HG02798 (cell line): ENCODE measurements at regions not wholly inside any gene's neighbourhood (a gene's known extent, or its start where the extent isn't known, plus 50 kb on each side); places are given as distances from the start of the nearest gene placed in this dataset.

Experiments
- ATAC-seq: cut with Tn5 transposase; IDR thresholded peaks from one replicate; pipeline ENCODE4 v1.9.1; 2021; ENCODE audit warnings: mild to moderate bottlenecking; ENCODE audit not compliant: unreplicated experiment, poor library complexity

DNA sequence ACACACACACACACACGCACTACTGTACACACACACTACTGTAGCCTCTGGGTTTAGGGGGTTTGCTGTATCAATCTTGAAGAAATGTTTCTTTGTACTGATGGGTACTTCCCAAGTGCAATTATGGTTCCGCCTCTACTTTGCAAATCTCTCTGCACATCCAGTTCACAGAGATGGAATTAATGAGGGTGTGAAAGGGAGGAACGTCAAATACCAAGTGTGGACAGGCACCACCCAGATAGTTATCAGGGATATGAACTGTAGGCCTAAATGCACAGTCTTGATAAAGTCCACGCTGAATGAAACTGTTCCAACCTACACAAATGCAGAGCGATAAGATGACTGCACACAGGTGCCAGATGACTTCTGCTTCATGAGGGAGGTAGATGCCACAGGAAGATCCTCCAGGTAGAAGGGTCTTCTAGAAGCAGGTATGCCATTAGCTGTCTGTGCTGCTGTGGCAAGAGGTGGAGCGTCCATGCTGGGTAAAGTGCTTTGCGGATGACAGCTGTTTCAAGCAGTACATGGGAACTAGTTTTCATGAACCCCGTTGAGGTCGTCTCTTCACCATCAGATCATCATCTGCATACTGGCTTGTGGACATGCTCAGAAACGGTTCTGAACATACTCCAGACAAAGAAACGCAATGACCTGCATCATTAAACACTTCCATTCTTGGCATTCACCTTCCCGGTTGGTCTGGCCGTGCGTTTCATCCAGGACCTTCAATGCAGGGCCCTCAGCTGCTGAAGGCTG, 314.3 kb upstream of the RTL1 start:
- no peak for ATAC-seq

DNA sequence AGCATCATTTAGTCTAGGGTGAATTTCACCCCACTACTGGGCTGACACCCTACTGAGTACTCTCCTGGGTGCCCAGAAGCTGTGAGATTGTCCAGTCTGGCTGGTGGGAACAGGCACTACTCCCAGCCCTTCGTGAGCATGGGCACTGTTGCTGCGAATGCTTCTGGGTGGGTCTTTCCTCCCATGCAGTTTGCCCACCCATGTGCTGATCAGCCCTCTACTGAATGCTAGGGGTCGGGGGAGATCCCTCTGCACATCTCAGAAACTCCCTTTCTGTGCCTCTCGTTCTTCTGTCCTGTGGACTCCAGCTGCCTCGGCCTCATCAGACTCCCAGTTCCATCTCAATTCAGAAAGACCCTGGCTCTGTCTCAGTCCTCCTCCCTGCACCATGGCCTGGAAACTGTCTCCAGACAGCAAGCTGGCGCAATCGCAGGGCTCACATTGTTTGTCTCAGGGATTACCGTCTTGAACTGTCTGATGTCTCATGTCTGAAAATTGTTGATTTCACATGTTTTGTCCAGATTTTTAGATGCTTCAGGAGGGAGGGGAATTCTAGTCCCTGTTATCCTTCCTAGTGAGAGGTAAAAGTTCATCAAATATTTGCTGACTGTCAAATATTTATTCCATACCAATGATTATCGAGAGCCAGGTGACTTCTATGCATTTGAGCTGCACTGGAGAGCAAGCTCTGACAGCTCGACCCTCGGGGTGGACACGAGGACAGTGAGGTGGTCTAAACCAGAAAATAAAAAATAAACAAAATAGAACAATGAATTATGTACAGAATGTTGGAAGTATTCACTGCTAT, 316.6 kb upstream of the RTL1 start:
- ATAC-seq = no peak

DNA sequence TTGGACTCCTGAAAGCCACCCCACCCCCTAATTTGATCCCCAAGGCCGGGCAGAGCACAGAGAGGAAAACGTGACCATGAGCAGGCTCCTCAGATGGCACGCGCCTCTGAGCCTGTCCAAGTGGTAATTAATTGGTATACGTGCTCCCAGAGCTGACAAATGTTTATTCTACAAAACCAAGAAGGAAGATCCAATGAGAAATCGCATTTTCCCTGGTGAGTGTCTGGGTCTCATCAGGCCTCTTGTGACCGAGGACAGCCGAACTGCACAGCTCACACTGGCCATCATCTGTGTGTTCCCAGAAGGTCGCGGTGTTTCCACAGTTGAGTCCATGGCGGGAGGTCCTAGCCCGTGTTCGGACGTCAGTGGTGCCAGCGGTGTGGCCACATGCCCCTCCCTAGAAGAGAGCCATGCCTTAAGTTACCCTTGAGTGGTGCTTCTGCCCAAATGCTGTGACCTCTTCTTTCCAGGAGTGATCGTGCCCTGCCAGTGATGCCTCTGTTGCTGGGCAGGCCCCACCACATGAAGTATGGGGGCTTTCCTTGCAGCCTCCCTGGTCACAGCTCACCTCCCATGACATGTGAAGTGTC, 317.5 kb upstream of the RTL1 start:
- ATAC-seq = no peak

DNA sequence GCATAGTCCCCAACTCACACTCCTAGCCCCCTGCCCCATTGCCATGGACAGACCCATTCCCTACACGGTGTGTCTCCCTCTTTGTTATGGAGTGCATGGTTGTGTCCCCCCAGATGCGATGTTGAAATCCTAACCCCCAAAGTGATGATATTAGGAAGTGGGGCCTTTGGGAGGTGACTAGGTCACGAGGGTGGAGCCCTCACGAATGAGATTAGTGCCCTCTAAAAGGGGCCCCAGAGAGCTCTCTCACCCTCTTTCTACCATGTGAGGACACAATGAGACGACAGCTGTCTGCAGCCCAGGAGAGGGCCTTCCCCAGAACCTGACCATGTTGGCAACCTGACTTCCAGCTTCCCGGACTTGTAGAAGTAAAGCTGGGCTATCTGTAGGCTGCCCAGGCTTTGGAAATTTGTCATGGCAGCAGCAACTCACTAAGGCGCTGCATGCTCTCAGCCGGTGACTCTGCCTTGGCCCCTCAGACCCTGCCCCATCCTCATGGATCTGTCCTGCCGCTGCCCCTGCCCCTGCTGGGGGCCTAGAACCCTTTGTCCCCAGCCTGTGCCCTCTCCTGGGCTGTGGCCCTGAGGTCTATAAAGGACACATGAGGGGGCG, 318.1 kb upstream of the RTL1 start:
- no peak for ATAC-seq

DNA sequence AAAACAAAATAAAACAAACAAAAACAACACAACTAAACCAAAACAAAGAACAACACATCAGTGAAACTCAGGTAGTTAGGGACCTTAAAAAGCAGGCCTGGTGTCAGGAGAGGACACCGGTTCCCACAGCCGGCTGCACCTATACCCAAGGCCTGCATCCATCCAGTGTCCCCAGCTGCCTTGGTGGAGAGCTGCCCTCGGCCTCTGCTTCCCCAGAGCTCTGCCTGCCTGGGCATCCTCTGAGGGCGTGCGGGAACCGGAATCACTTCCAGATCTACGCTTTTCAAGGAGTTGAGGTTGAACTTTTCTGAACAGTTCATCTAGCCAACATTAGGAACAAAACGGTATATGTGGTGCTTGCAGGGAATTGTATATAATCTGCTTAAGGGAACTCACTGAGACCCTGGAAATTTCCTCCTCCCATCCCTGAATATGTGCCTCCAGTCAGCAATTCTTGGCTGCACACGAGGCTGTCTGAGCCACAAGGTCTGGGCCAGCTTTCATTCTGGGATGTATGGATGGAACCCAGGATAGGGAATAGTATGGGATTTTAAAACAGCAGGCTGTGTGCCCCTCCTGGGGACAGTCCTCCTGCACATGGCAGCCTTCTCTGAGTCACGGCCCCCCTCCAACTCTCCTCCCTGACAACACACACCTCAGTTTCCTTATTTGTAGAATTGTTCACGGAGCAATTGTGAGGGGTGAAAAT, 319.0 kb upstream of the RTL1 start:
- no peak for ATAC-seq

DNA sequence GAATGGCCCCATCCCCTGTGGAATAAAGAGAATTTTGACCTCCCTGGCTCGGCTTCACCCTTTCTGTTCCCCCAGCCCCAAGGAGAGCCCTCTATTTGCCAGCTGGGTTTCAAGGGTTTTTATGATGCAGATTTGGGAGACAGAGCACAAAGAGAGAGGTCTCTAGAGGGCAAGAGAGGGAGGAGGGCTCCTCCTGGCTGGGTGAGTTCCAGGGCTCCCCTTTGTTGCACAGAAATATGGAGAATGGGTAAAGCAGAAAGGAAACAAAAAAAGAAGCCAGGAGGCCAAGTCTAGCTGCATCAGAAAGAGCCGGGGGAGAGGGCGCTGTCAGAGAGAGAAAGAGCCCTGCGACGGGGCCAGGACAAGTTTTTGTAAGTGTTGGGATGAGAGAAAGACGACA, 319.6 kb upstream of the RTL1 start:
- no peak for ATAC-seq

DNA sequence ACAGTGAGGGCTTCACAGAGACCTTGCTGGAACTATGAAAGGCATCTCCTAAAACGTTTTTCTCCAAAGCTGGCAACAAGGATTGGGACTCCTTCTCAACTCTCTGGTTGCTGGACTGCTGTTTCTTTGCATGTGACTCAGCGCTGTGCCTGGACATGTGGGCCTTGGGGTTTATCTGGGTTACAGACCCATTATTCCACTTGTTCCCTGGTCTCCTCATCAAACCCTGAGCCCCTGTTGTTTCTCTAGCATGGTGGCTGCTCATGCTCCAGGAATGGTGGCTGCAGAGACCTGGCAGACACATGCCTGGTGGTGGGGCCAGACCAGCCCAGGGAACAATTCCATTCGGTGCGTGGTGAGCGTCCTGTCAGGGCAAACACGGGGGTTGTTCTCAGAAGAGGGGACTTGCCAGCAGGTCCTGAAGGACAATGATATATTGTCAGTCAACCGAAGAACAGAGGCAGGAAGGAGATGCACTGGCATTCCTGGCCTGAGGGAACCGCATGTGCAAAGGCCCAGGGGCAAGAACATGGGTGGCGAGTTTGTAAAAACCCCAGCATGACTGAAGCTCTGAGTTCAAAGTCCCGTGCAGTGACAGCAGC, 320.1 kb upstream of the RTL1 start:
- ATAC-seq = no peak

DNA sequence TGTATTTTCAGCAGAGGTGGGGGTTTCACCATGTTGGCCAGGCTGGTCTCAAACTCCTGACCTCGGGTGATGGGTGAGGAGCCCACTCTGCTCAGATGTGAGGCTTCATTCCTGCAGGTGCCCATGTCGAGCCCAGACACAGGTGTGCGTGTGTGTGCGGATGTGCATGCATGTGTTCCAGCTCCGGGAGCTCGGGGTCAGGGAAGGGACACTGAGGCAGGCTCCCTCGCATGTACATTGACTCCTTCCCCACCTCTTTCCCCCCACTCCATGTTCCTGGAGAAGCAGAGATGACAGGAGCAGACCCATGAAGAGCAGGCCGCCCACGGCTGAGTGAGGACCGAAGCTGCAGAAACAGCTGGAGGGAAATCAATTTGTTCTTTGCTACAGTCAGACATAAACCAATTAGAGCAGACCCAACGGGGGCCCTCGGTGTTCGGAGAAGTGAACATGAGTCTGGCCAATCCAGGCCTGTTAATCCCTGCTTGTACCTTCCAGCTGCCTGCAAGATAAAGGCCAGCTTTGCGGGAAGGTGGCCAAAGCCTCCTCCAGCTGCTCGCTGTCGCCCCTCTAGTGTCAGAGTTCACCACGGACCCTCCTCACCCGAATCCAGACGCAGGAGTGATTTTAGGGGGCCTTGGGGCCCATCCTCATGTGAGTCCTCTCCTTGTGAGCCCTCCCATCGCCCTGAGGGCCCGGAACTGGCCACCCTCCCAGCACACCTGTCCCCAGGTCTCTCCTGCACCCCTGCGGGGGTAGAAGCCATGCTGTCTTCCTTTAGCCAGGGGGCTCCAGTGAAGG, 321.0 kb upstream of the RTL1 start:
- no peak for ATAC-seq

DNA sequence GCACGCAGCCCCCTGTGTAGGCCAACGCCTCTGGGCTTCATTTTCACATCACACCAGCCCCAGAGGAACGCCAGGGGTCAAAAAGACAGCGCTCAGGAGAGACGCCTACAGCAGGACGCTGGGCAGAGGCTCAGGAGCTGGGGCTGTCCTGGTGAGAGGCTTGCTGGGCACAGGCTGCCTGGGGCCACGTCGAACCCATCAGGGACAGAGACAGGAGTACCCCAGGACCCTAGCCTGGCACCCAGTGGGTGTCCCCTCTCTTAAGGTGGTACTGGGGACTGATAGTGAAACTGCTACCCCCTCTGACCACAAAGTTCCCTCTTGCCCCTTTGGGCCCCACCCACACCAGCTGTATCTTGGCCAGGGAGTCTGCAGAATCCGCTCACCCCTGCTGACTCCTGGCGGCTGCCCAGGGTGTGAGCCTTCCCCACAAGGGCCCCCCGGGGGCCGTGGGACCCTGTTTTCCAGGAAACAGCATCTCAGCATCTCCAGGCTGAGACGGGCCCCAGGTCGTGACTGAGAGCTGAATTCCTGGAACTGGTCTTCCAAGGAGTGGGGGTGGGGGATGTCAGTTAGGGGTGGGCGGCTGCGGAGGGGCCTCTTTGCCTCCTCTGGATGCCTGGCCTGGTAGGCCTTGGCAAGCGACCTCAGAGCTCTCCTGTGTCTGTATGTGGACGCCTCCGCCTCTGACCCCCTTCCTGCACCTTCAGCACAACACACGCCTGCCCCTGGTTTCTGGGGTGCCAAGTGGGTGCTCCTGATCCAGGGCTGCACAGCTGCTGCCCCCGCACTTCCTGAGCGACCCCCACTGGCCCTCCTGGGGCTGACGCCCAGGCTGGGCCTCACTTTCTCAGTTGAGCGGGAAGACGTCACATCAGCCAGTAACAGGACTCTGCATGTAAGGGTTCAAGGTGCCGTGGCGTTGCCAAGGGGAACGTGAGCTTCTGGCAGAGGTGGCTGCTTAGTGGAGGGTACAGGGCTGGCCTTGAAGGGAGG, 321.9 kb upstream of the RTL1 start:
- no peak for ATAC-seq

DNA sequence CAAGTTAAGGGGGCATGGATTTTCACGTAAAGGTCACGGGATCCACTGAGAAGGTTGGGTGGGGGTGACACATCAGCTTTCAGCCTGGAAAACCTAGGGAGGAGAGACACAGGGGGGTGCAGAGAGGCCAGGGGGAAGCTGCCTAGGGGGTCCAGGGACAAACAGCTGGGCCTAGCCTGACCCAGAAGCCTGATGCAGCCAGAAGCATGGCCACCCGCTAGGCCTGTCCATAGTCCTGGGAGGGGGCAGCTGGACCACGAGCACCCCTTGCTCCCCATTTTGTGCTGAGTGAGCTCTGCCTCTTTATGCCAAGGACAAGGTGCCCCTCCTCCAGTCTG, 322.7 kb upstream of the RTL1 start:
- ATAC-seq = no peak

DNA sequence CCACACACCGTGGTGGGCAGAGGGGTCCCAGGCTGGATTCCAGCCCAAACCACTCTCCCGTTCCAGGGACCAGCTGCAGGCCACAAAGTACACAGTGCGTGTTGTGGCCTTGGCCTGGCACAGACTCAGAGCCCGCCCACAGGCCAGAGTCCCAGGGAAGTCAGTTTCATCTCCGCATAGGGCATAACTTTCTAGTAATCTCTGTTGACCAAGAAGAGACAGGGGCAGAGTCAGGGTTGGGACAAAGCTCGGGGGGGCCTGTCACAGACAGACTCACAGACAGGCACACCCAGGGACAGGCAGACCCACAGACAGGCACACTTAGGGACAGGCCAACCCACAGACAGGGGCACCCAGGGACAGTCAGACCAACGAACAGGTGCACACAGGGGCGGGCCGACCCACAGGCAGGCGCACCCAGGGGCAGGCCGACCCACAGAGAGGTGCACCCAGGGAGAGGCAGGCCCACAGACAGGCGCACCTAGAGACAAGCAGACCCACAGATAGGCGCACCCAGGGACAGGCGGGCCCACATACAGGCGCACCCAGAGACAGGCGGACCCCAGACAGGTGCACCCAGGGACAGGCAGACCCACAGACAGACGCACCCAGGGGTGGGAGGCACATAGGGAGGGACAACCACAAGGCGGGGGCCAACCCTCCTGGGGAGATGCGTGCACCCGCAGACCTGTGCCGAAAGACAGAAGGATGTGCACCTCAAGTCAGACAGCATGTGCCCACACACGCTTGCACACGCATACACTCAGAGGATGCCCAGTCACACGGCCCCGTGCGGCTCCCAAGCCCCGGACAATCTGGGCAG, 323.3 kb upstream of the RTL1 start:
- ATAC-seq = no peak

DNA sequence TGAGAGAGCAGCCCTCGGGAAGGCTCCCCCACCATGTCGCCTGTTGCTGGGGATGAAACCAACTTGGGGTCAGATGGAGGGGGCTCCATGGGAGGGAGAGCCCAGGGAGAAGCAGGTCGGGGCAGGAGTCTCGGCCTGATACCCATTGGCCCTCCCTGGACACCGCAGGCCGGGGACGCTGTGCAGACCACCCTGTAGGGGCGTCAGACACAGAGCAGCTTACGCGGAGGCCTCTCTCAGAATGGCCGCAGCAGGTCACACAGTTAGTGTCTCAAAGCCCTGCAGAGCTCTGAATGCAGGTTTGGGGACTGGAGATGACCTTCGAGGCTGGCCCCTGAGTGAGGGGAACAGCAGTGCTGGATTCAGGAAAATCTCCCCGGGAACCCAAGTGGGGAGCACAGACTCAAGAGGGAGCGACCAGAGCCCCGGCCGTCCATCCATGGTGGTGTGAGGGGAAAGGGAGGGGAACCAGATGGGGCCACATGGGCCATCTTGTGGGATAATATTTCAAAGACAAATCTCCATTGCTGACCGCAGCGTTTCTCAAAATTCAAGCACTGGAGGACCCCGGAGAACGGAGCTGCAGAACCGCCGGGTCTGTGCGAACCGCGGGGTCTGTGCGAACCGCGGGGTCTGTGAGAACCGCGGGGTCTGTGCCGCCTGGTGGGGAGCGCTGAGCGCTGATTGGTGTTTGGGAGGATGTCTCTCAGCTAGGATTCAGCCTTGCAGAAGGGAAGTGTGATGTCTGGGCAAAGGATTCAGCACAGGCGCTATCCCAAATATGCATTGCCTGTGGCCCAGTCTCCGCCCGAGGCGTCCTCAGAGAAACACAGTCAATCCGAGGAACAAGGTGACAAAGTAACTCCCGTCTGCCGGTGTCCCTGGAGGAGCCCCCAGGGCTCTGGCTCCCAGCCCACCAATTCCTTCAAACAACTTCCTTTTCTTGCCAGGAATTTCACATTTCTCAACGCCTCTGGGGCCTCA, 324.4 kb upstream of the RTL1 start:
- no peak for ATAC-seq

DNA sequence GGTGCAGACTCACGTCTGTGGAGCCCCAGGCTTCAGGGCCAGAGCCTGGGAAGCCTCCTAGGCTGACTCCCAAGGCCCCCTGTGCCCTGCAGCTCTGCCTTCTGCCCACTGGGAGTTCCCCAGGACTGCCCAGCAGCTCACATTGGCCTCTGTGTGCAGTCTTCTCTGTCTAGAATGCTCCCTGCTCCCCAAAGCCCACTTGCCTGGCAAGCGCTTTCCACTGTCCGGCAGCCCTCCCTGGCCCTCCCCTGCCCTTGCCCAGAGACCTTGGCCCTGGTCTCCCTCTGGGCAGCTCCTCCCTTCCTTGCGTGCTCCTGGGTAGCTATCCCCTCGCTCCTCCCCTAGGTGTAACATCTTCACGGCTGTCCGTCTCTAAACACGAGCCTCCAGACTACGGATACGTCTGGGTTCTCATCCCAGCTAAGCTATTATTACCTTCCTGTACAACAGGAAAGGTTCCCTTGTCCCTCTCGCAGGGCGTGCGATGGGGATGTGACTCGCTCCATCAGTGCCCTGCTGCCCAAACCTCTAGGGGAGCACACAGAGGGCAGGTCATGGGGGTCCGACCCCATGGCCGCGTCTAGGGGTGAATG, 325.5 kb upstream of the RTL1 start:
- ATAC-seq = no peak

DNA sequence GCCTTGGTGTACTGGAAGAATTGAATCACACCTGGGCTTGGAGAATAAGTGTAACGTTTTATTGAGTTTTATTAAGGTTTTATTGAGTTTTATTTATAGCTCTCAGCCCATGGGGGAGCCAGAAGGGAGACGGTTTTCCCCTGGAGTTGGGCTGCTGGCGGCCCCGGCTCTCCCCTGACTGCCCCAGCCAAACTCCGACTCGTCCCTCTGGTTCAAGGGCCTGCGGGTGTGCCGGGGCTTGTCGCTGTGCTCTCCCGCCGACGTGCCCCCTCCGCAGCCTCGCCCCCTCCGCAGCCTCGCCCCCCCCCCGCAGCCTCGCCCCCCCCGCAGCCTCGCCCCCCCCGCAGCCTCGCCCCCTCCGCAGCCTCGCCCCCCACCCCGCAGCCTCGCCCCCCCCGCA, 326.1 kb upstream of the RTL1 start:
- ATAC-seq = no peak

DNA sequence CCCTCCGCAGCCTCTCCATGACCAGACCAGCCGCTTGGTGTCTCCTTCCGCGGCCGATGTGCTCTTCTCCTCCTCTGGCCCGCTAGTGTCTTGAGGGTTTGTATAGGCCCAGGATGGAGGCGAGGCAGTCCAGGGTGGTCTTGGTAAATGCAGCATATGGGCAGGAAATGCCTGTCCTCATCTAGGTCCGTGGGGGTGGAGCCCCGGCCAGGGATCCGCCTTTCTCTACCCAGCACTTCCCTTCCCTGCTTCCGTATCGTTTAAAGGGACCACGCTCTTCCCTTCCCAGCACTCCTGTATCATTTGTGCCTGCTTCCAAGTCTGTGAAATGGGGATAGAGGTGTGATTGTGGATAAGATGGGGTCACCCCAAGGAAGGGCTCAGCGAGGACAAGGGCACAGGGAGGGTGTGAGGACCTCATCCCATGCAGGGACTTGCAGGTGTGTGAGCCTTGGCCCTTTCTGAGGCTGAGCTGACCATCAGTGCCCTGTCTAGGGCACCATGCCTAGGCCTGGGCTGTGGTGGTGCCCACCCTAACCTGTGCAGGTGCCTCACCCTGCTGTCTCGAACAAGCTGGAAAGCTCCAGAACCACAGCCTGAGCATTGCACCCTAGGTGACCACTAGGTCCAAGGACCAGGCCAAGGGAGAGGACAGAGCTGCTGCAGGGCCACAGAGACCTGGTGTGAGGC, 326.8 kb upstream of the RTL1 start:
- ATAC-seq = no peak
